ENCODE measurements at regions not wholly inside any gene's neighbourhood (a gene's known extent, or its start where the extent isn't known, plus 50 kb on each side); places are given as distances from the start of the nearest gene placed in this dataset.
"Not testable (repeated sequence)": the region's sequence is repeated elsewhere in the genome, so short reads cannot be mapped to it uniquely, and the experiment has no call there.

GRCh38 chr6:21282360-21282759 lies 311.2 kb upstream of the SOX4 start:
- not testable (repeated sequence) for H3K9ac ChIP-seq (ENCODE audit: low read length in 5 of 5); H3K4me3 ChIP-seq (ENCODE audit: low read depth in 1 of 5, low read length in 5 of 5); H3K27me3 ChIP-seq (ENCODE audit: control insufficient read depth in 5 of 5, insufficient read depth in 4 of 5, low read length in 5 of 5); H3K27ac ChIP-seq (ENCODE audit: low read depth, low read length); H3K36me3 ChIP-seq (ENCODE audit: control insufficient read depth in 5 of 5, insufficient read depth in 5 of 5, low read length in 5 of 5); H3K9me3 ChIP-seq (ENCODE audit: control insufficient read depth in 5 of 5, low read length in 5 of 5)
- H3K4me1 ChIP-seq (ENCODE audit: control insufficient read depth in 5 of 5, insufficient read depth in 5 of 5, low read length in 5 of 5): peaks cover 4 to 25% (median 20%) of the 10 kb centered on the region in 5 donors

GRCh38 chr6:21284166-21284565 lies 309.4 kb upstream of the SOX4 start:
- Histone ChIP-seq H3K4me1 (ENCODE audit: control insufficient read depth in 5 of 5, insufficient read depth in 5 of 5, low read length in 5 of 5) (peaks cover 0 to 11% (median 6%) of the 10 kb centered on the region in 5 donors), H3K36me3 (ENCODE audit: control insufficient read depth in 5 of 5, insufficient read depth in 5 of 5, low read length in 5 of 5) (no peaks in the 10 kb centered on the region), H3K9ac (ENCODE audit: low read length in 5 of 5) (no peak overlapping the region), H3K4me3 (ENCODE audit: low read depth in 1 of 5, low read length in 5 of 5) (no peak overlapping the region), H3K27me3 (ENCODE audit: control insufficient read depth in 5 of 5, insufficient read depth in 4 of 5, low read length in 5 of 5) (no peaks in the 10 kb centered on the region), H3K27ac (ENCODE audit: low read depth, low read length) (no peak overlapping the region), H3K9me3 (ENCODE audit: control insufficient read depth in 5 of 5, low read length in 5 of 5) (no peaks in the 10 kb centered on the region)

GRCh38 chr6:21284706-21285105 lies 308.8 kb upstream of the SOX4 start:
- Histone ChIP-seq H3K4me3 (ENCODE audit: low read depth in 1 of 5, low read length in 5 of 5) (no peak overlapping the region), H3K27me3 (ENCODE audit: control insufficient read depth in 5 of 5, insufficient read depth in 4 of 5, low read length in 5 of 5) (no peaks in the 10 kb centered on the region), H3K9me3 (ENCODE audit: control insufficient read depth in 5 of 5, low read length in 5 of 5) (no peaks in the 10 kb centered on the region), H3K9ac (ENCODE audit: low read length in 5 of 5) (no peak overlapping the region), H3K27ac (ENCODE audit: low read depth, low read length) (no peak overlapping the region), H3K4me1 (ENCODE audit: control insufficient read depth in 5 of 5, insufficient read depth in 5 of 5, low read length in 5 of 5) (peaks cover 0 to 11% (median 6%) of the 10 kb centered on the region in 5 donors), H3K36me3 (ENCODE audit: control insufficient read depth in 5 of 5, insufficient read depth in 5 of 5, low read length in 5 of 5) (no peaks in the 10 kb centered on the region)

- Histone ChIP-seq H3K4me1 (ENCODE audit: control insufficient read depth in 5 of 5, insufficient read depth in 5 of 5, low read length in 5 of 5) (peaks cover 0 to 9% (median 5%) of the 10 kb centered on the region in 5 donors), H3K27ac (ENCODE audit: low read depth, low read length) (no peak overlapping the region), H3K27me3 (ENCODE audit: control insufficient read depth in 5 of 5, insufficient read depth in 4 of 5, low read length in 5 of 5) (no peaks in the 10 kb centered on the region), H3K9ac (ENCODE audit: low read length in 5 of 5) (no peak overlapping the region), H3K4me3 (ENCODE audit: low read depth in 1 of 5, low read length in 5 of 5) (no peak overlapping the region), H3K9me3 (ENCODE audit: control insufficient read depth in 5 of 5, low read length in 5 of 5) (no peaks in the 10 kb centered on the region), H3K36me3 (ENCODE audit: control insufficient read depth in 5 of 5, insufficient read depth in 5 of 5, low read length in 5 of 5) (no peaks in the 10 kb centered on the region)
Observed at GRCh38 chr6:21294144-21294543, 299.4 kb upstream of the SOX4 start.

- Histone ChIP-seq H3K9ac (ENCODE audit: low read length in 5 of 5) (no peak overlapping the region), H3K27me3 (ENCODE audit: control insufficient read depth in 5 of 5, insufficient read depth in 4 of 5, low read length in 5 of 5) (no peaks in the 10 kb centered on the region), H3K4me1 (ENCODE audit: control insufficient read depth in 5 of 5, insufficient read depth in 5 of 5, low read length in 5 of 5) (peaks cover 0 to 9% (median 5%) of the 10 kb centered on the region in 5 donors), H3K9me3 (ENCODE audit: control insufficient read depth in 5 of 5, low read length in 5 of 5) (peaks cover 0 to 7% (median 0%) of the 10 kb centered on the region in 5 donors), H3K27ac (ENCODE audit: low read depth, low read length) (no peak overlapping the region), H3K36me3 (ENCODE audit: control insufficient read depth in 5 of 5, insufficient read depth in 5 of 5, low read length in 5 of 5) (no peaks in the 10 kb centered on the region), H3K4me3 (ENCODE audit: low read depth in 1 of 5, low read length in 5 of 5) (no peak overlapping the region)
Observed at GRCh38 chr6:21295506-21296240, 297.9 kb upstream of the SOX4 start.

GRCh38 chr6:21297665-21298064 lies 295.9 kb upstream of the SOX4 start:
- H3K4me3 ChIP-seq (ENCODE audit: low read depth in 1 of 5, low read length in 5 of 5): no peak overlapping the region

GRCh38 chr6:21299216-21299615 lies 294.3 kb upstream of the SOX4 start:
- Histone ChIP-seq H3K4me1 (ENCODE audit: control insufficient read depth in 5 of 5, insufficient read depth in 5 of 5, low read length in 5 of 5) (peaks cover 0 to 9% (median 5%) of the 10 kb centered on the region in 5 donors), H3K27me3 (ENCODE audit: control insufficient read depth in 5 of 5, insufficient read depth in 4 of 5, low read length in 5 of 5) (no peaks in the 10 kb centered on the region), H3K9ac (ENCODE audit: low read length in 5 of 5) (no peak overlapping the region), H3K9me3 (ENCODE audit: control insufficient read depth in 5 of 5, low read length in 5 of 5) (peaks cover 0 to 12% (median 5%) of the 10 kb centered on the region in 5 donors), H3K27ac (ENCODE audit: low read depth, low read length) (no peak overlapping the region), H3K36me3 (ENCODE audit: control insufficient read depth in 5 of 5, insufficient read depth in 5 of 5, low read length in 5 of 5) (no peaks in the 10 kb centered on the region), H3K4me3 (ENCODE audit: low read depth in 1 of 5, low read length in 5 of 5) (no peak overlapping the region)

More at GRCh38 chr6:21297665-21298064, 295.9 kb upstream of the SOX4 start:
- Histone ChIP-seq H3K9ac (ENCODE audit: low read length in 5 of 5) (no peak overlapping the region), H3K9me3 (ENCODE audit: control insufficient read depth in 5 of 5, low read length in 5 of 5) (peaks cover 0 to 10% (median 0%) of the 10 kb centered on the region in 5 donors), H3K36me3 (ENCODE audit: control insufficient read depth in 5 of 5, insufficient read depth in 5 of 5, low read length in 5 of 5) (no peaks in the 10 kb centered on the region), H3K27me3 (ENCODE audit: control insufficient read depth in 5 of 5, insufficient read depth in 4 of 5, low read length in 5 of 5) (no peaks in the 10 kb centered on the region), H3K27ac (ENCODE audit: low read depth, low read length) (no peak overlapping the region), H3K4me1 (ENCODE audit: control insufficient read depth in 5 of 5, insufficient read depth in 5 of 5, low read length in 5 of 5) (peaks cover 0 to 9% (median 5%) of the 10 kb centered on the region in 5 donors)

- Histone ChIP-seq H3K9me3 (ENCODE audit: control insufficient read depth in 5 of 5, low read length in 5 of 5) (peaks cover 0 to 12% (median 5%) of the 10 kb centered on the region in 5 donors), H3K27ac (ENCODE audit: low read depth, low read length) (no peak overlapping the region), H3K27me3 (ENCODE audit: control insufficient read depth in 5 of 5, insufficient read depth in 4 of 5, low read length in 5 of 5) (no peaks in the 10 kb centered on the region), H3K9ac (ENCODE audit: low read length in 5 of 5) (no peak overlapping the region), H3K4me1 (ENCODE audit: control insufficient read depth in 5 of 5, insufficient read depth in 5 of 5, low read length in 5 of 5) (peaks cover 0 to 7% (median 5%) of the 10 kb centered on the region in 5 donors), H3K4me3 (ENCODE audit: low read depth in 1 of 5, low read length in 5 of 5) (no peak overlapping the region), H3K36me3 (ENCODE audit: control insufficient read depth in 5 of 5, insufficient read depth in 5 of 5, low read length in 5 of 5) (no peaks in the 10 kb centered on the region)
Observed at GRCh38 chr6:21300439-21300838, 293.1 kb upstream of the SOX4 start.

- Histone ChIP-seq H3K4me1 (ENCODE audit: control insufficient read depth in 5 of 5, insufficient read depth in 5 of 5, low read length in 5 of 5) (peaks cover 0 to 24% (median 5%) of the 10 kb centered on the region in 5 donors), H3K9me3 (ENCODE audit: control insufficient read depth in 5 of 5, low read length in 5 of 5) (peaks cover 0 to 9% (median 3%) of the 10 kb centered on the region in 5 donors), H3K4me3 (ENCODE audit: low read depth in 1 of 5, low read length in 5 of 5) (no peak overlapping the region), H3K27ac (ENCODE audit: low read depth, low read length) (no peak overlapping the region), H3K36me3 (ENCODE audit: control insufficient read depth in 5 of 5, insufficient read depth in 5 of 5, low read length in 5 of 5) (no peaks in the 10 kb centered on the region), H3K9ac (ENCODE audit: low read length in 5 of 5) (no peak overlapping the region), H3K27me3 (ENCODE audit: control insufficient read depth in 5 of 5, insufficient read depth in 4 of 5, low read length in 5 of 5) (no peaks in the 10 kb centered on the region)
Observed at GRCh38 chr6:21305893-21306332, 287.6 kb upstream of the SOX4 start.

GRCh38 chr6:21306546-21306945 lies 287.0 kb upstream of the SOX4 start:
- Histone ChIP-seq H3K27me3 (ENCODE audit: control insufficient read depth in 5 of 5, insufficient read depth in 4 of 5, low read length in 5 of 5) (no peaks in the 10 kb centered on the region), H3K36me3 (ENCODE audit: control insufficient read depth in 5 of 5, insufficient read depth in 5 of 5, low read length in 5 of 5) (no peaks in the 10 kb centered on the region), H3K27ac (ENCODE audit: low read depth, low read length) (no peak overlapping the region), H3K4me1 (ENCODE audit: control insufficient read depth in 5 of 5, insufficient read depth in 5 of 5, low read length in 5 of 5) (peaks cover 0 to 24% (median 5%) of the 10 kb centered on the region in 5 donors), H3K9me3 (ENCODE audit: control insufficient read depth in 5 of 5, low read length in 5 of 5) (peaks cover 0 to 6% (median 3%) of the 10 kb centered on the region in 5 donors), H3K9ac (ENCODE audit: low read length in 5 of 5) (no peak overlapping the region), H3K4me3 (ENCODE audit: low read depth in 1 of 5, low read length in 5 of 5) (no peak overlapping the region)
